Astrocyte (in vitro differentiated cells and primary cell): ENCODE measurements at regions not wholly inside any gene's neighbourhood (a gene's known extent, or its start where the extent isn't known, plus 50 kb on each side); places are given as distances from the start of the nearest gene placed in this dataset.

ENCODE experiments used
- DNase-seq: peaks from one replicate; pipeline ENCODE4 v3.0.0-alpha.2; 2010; ENCODE audit warnings: low read depth
- FAIRE-seq: peaks from 2 replicates; lab custom pipeline; 2011; peaks lifted over from hg19 to GRCh38; lab: Jason Lieb, UNC
- H2AFZ ChIP-seq: 2 replicates; pipeline ENCODE4 v1.6.0; 2012; ENCODE audit warnings: low read depth, low read length, inconsistent platforms
- H3K27ac ChIP-seq: 2 replicates; pipeline ENCODE4 v1.5.1; 2011; ENCODE audit warnings: low read depth, low read length, inconsistent platforms
- H3K27me3 ChIP-seq: 2 replicates; pipeline ENCODE4 v1.6.0; 2011; ENCODE audit warnings: low read length, inconsistent platforms; ENCODE audit not compliant: insufficient read depth
- H3K36me3 ChIP-seq: 2 replicates; pipeline ENCODE4 v1.5.1; 2011; ENCODE audit warnings: low read length, inconsistent platforms; ENCODE audit not compliant: insufficient read depth
- H3K4me1 ChIP-seq: 2 replicates; pipeline ENCODE4 v1.5.1; 2011; ENCODE audit warnings: low read length, inconsistent platforms; ENCODE audit not compliant: insufficient read depth
- H3K4me2 ChIP-seq: 2 replicates; pipeline ENCODE4 v1.6.0; 2012; ENCODE audit warnings: low read length, inconsistent platforms
- H3K4me3 ChIP-seq: 2 replicates; pipeline ENCODE4 v1.5.1; 2011; ENCODE audit warnings: low read depth, mild to moderate bottlenecking, low read length, inconsistent platforms; ENCODE audit not compliant: insufficient read depth
- H3K79me2 ChIP-seq: 2 replicates; pipeline ENCODE4 v1.6.0; 2012; ENCODE audit warnings: mild to moderate bottlenecking, low read length, inconsistent platforms; ENCODE audit not compliant: insufficient read depth
- H3K9ac ChIP-seq: 2 replicates; pipeline ENCODE4 v1.6.0; 2012; ENCODE audit warnings: mild to moderate bottlenecking, low read length, inconsistent platforms
- H3K9me3 ChIP-seq: 2 replicates; pipeline ENCODE4 v1.5.1; 2012; ENCODE audit warnings: low read depth, mild to moderate bottlenecking, low read length, inconsistent platforms; ENCODE audit not compliant: insufficient read depth
- H4K20me1 ChIP-seq: 2 replicates; pipeline ENCODE4 v1.6.0; 2012; ENCODE audit warnings: low read length, inconsistent platforms; ENCODE audit not compliant: insufficient read depth
- H3K27ac Mint-ChIP-seq: one replicate; pipeline ENCODE4 v1.8.0; 2021; ENCODE audit warnings: mild to moderate bottlenecking, mixed read lengths; ENCODE audit not compliant: unreplicated experiment
- H3K27me3 Mint-ChIP-seq: one replicate; pipeline ENCODE4 v1.8.0; 2021; ENCODE audit warnings: low read depth, mixed read lengths; ENCODE audit not compliant: unreplicated experiment
- H3K36me3 Mint-ChIP-seq: one replicate; pipeline ENCODE4 v1.8.0; 2021; ENCODE audit warnings: low read depth, mixed read lengths; ENCODE audit not compliant: unreplicated experiment
- H3K4me1 Mint-ChIP-seq: one replicate; pipeline ENCODE4 v1.8.0; 2021; ENCODE audit warnings: low read depth, mixed read lengths; ENCODE audit not compliant: unreplicated experiment
- H3K4me3 Mint-ChIP-seq: one replicate; pipeline ENCODE4 v1.8.0; 2021; ENCODE audit warnings: mild to moderate bottlenecking, moderate library complexity, mixed read lengths; ENCODE audit not compliant: unreplicated experiment
- H3K9me3 Mint-ChIP-seq: one replicate; pipeline ENCODE4 v1.8.0; 2021; ENCODE audit warnings: mild to moderate bottlenecking, mixed read lengths; ENCODE audit not compliant: unreplicated experiment
- CTCF ChIP-seq: IDR thresholded peaks from 2 replicates; pipeline ENCODE4 v1.5.1; 2011; ENCODE audit warnings: low read depth, mild to moderate bottlenecking, inconsistent platforms, low read length, moderate library complexity; ENCODE audit not compliant: insufficient read depth
- EZH2 ChIP-seq: IDR thresholded peaks from 2 replicates; pipeline ENCODE4 v1.6.1; 2012; ENCODE audit warnings: mild to moderate bottlenecking, low read length, inconsistent platforms; ENCODE audit not compliant: insufficient read depth

GRCh38 chr12:59194794-59195193 is 274.5 kb upstream of the LRIG3 start:
- Mint-ChIP-seq H3K4me3 (no peak overlapping the region), H3K9me3 (peaks cover 2% of the 10 kb centered on the region)
- no peak for FAIRE-seq

DNA sequence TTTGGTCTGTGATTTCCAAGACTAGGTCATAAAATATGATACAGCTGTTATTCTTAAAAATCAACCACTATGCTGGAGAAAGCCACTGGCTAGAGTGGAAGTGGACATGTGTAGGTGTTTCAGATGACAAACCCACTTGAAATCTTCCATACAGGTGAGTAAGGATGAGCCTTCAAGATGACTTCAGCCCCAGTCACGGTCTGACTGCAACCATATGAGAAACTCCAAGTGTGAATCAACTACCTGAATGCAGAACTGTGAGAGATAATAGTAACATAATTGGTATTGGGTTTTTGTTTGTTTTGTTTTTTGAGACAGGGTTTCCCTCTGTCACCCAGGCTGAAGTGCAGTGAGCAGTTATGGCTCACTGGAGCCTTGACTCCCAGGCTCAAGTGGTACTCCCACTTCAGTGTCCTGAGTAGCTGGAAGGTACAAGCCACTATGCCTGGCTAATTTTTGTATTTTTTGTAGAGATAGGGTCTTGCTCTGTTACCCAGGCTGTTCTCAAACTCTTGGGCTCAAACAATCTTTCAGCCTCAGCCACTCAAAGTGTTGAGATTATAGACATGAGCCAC is 273.3 kb upstream of the LRIG3 start:
- Histone ChIP-seq H3K4me1 (no peaks in the 10 kb centered on the region), H2AFZ (no peak overlapping the region), H3K4me2 (no peak overlapping the region), H4K20me1 (no peaks in the 10 kb centered on the region), H3K9me3 (no peaks in the 10 kb centered on the region), H3K36me3 (no peaks in the 10 kb centered on the region), H3K4me3 (no peak overlapping the region), H3K9ac (no peak overlapping the region), H3K27ac (no peak overlapping the region), H3K79me2 (no peaks in the 10 kb centered on the region), H3K27me3 (no peaks in the 10 kb centered on the region)
- H3K9me3 Mint-ChIP-seq = peaks cover 2% of the 10 kb centered on the region
- no peaks in the 10 kb centered on the region for H3K36me3 Mint-ChIP-seq
- DNase-seq (no peak), FAIRE-seq (no peak)
- peaks cover 2% of the 10 kb centered on the region for H3K27me3 Mint-ChIP-seq
- TF ChIP-seq EZH2 = no peak
- no peak for TF ChIP-seq CTCF
- H3K4me3 Mint-ChIP-seq = no peak overlapping the region
- H3K4me1 Mint-ChIP-seq = no peaks in the 10 kb centered on the region
- no peak overlapping the region for H3K27ac Mint-ChIP-seq

More at GRCh38 chr12:59194794-59195193, 274.5 kb upstream of the LRIG3 start:
- Histone ChIP-seq H4K20me1 (no peaks in the 10 kb centered on the region), H3K79me2 (no peaks in the 10 kb centered on the region), H3K27ac (no peak overlapping the region), H3K4me2 (no peak overlapping the region), H3K4me1 (no peaks in the 10 kb centered on the region), H3K27me3 (no peaks in the 10 kb centered on the region), H3K9me3 (no peaks in the 10 kb centered on the region), H3K36me3 (no peaks in the 10 kb centered on the region), H2AFZ (no peak overlapping the region), H3K4me3 (no peak overlapping the region), H3K9ac (no peak overlapping the region)
- no peaks in the 10 kb centered on the region for H3K4me1 Mint-ChIP-seq
- peaks cover 2% of the 10 kb centered on the region for H3K27me3 Mint-ChIP-seq
- H3K27ac Mint-ChIP-seq = no peak overlapping the region
- DNase-seq = no peak
- TF ChIP-seq EZH2 = no peak
- no peak for TF ChIP-seq CTCF
- H3K36me3 Mint-ChIP-seq = no peaks in the 10 kb centered on the region

DNA sequence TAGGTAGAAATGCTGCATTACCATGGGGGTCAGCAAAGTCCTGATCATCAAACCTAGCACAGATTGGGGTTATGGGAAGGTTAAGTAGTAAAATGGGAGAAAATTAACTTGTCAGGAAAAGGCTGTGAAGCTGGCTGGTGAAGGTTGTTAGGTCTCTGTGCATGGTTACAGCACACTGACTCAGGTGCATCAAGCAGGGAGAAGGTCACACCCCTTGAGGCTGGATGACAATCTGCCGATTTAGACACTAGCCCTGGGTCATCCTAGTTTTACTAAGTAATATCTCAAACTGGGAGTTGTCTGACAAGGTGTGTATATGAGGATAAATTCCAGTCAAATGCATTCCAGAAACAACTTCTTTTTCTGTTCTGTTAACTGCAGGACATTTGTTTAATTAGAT is 271.1 kb upstream of the LRIG3 start:
- FAIRE-seq (no peak), DNase-seq (no peak)
- Histone ChIP-seq H3K27me3 (no peaks in the 10 kb centered on the region), H4K20me1 (no peaks in the 10 kb centered on the region), H3K79me2 (no peaks in the 10 kb centered on the region), H2AFZ (no peak overlapping the region), H3K4me3 (no peak overlapping the region), H3K4me2 (no peak overlapping the region), H3K27ac (no peak overlapping the region), H3K36me3 (no peaks in the 10 kb centered on the region), H3K9me3 (no peaks in the 10 kb centered on the region), H3K4me1 (no peaks in the 10 kb centered on the region), H3K9ac (no peak overlapping the region)
- Mint-ChIP-seq H3K4me3 (no peak overlapping the region), H3K36me3 (no peaks in the 10 kb centered on the region), H3K27ac (no peak overlapping the region), H3K27me3 (peaks cover 2% of the 10 kb centered on the region), H3K4me1 (no peaks in the 10 kb centered on the region), H3K9me3 (peaks cover 2% of the 10 kb centered on the region)
- TF ChIP-seq EZH2 = no peak
- TF ChIP-seq CTCF = no peak
